Gastrocnemius medialis (tissue), 4 donors: ENCODE measurements at regions not wholly inside any gene's neighbourhood (a gene's known extent, or its start where the extent isn't known, plus 50 kb on each side); places are given as distances from the start of the nearest gene placed in this dataset.

Experiments used
- ATAC-seq, 2 donors: fragments of 150-250 bp; one replicate each; pipeline ENCODE4 v1.9.1; 2016
- DNase-seq, 2 donors: peaks; one replicate each; pipeline ENCODE4 v3.0.0-alpha.2; 2019
- H3K27ac ChIP-seq, 4 donors: fragments of 200-600 bp; sonication (generic); 1 replicate in 1 of 4; 2 replicates in 3 of 4; pipeline ENCODE4 v1.5.1; 2016 to 2018; ENCODE audit warnings: mild to moderate bottlenecking in 2 of 4, moderate library complexity in 1 of 4
- H3K27me3 ChIP-seq, 3 donors: fragments of 200-600 bp; sonication (generic) in 2 of 3; 1 replicate in 1 of 3; 2 replicates in 2 of 3; pipeline versions ENCODE4 v1.5.1 to v1.6.0; 2016 to 2019; ENCODE audit warnings: mild to moderate bottlenecking in 1 of 3, moderate library complexity in 1 of 3
- H3K36me3 ChIP-seq, 2 donors: fragments of 200-600 bp; sonication (generic) in 1 of 2; one replicate each; pipeline ENCODE4 v1.5.1; 2017 to 2018
- H3K4me1 ChIP-seq, 2 donors: fragments of 200-600 bp; sonication (generic) in 1 of 2; one replicate each; pipeline ENCODE4 v1.5.1; 2016 to 2017; ENCODE audit warnings: mild to moderate bottlenecking in 2 of 2
- H3K4me3 ChIP-seq, 4 donors: fragments of 200-600 bp; sonication (generic) in 3 of 4; 1 replicate in 1 of 4; 2 replicates in 3 of 4; pipeline ENCODE4 v1.5.1; 2016 to 2019; ENCODE audit warnings: mild to moderate bottlenecking in 2 of 4
- H3K9me3 ChIP-seq, 3 donors: fragments of 200-600 bp; sonication (generic) in 2 of 3; 1 replicate in 1 of 3; 2 replicates in 2 of 3; pipeline ENCODE4 v1.5.1; 2016 to 2019
- CTCF ChIP-seq, 5 experiments: fragments of 450-650 bp in 3 of 5; fragments of 200-600 bp in 2 of 5; sonication (generic) in 2 of 5; IDR thresholded peaks in 4 of 5; conservative IDR thresholded peaks in 1 of 5; 1 replicate in 4 of 5; 2 replicates in 1 of 5; pipeline ENCODE4 v1.5.1; 2016 to 2019; ENCODE audit warnings: antibody characterized with exemption in 5 of 5, mild to moderate bottlenecking in 3 of 5, moderate library complexity in 3 of 5
- POLR2A ChIP-seq, 2 donors: fragments of 450-650 bp; IDR thresholded peaks; one replicate each; pipeline ENCODE4 v1.6.1; 2017; ENCODE audit warnings: antibody characterized with exemption in 2 of 2, mild to moderate bottlenecking in 2 of 2, moderate library complexity in 2 of 2
- in situ Hi-C, 4 donors: fragments of 200-750 bp; cut with MboI; loops; one replicate each; pipeline versions ENCODE4 v1.15.0 to v1.8.0; 2017; ENCODE audit warnings: low sequenced_read_pairs in 4 of 4
- intact Hi-C: fragments of 100-400 bp; cut with DNase I; formaldehyde crosslinking; loops from one replicate; pipeline ENCODE4 v1.15.1; 2023; ENCODE audit warnings: low total_unique reads

GRCh38 chr2:208698114-208698513 is 291.5 kb downstream of the PTH2R start:
- intact Hi-C loops (no loop called here), in situ Hi-C loops (no loop called here)
- Histone ChIP-seq H3K4me3 (no peak overlapping the region), H3K4me1 (no peaks in the 10 kb centered on the region), H3K27me3 (no peaks in the 10 kb centered on the region), H3K9me3 (no peaks in the 10 kb centered on the region), H3K27ac (no peak overlapping the region), H3K36me3 (no peaks in the 10 kb centered on the region)
- DNase-seq (no peak), ATAC-seq (no peak)
- TF ChIP-seq POLR2A (IDR thresholded peaks at IDR 0.05) (no peak), CTCF (IDR thresholded peaks at IDR 0.05 in 4 of 5, conservative IDR thresholded peaks at IDR 0.05 in 1 of 5) (no peak)

- Histone ChIP-seq H3K4me1 (no peaks in the 10 kb centered on the region), H3K27me3 (no peaks in the 10 kb centered on the region), H3K9me3 (no peaks in the 10 kb centered on the region), H3K36me3 (no peaks in the 10 kb centered on the region), H3K4me3 (no peak overlapping the region), H3K27ac (no peak overlapping the region)
- ATAC-seq (no peak), DNase-seq (no peak)
- TF ChIP-seq CTCF (IDR thresholded peaks at IDR 0.05 in 4 of 5, conservative IDR thresholded peaks at IDR 0.05 in 1 of 5) (no peak), POLR2A (IDR thresholded peaks at IDR 0.05) (no peak)
- intact Hi-C loops (no loop called here), in situ Hi-C loops (no loop called here)
Observed at GRCh38 chr2:208708486-208708885, 301.9 kb downstream of the PTH2R start.

- in situ Hi-C loops (no loop called here), intact Hi-C loops (no loop called here)
- no peak overlapping the region for H3K27ac ChIP-seq
- H3K36me3 ChIP-seq, result no peaks in the 10 kb centered on the region
- H3K4me1 ChIP-seq, result no peaks in the 10 kb centered on the region
- ATAC-seq (no peak), DNase-seq (no peak)
- H3K27me3 ChIP-seq, result no peaks in the 10 kb centered on the region
- H3K9me3 ChIP-seq, result no peaks in the 10 kb centered on the region
- H3K4me3 ChIP-seq, result no peak overlapping the region
- no peak for TF ChIP-seq CTCF (IDR thresholded peaks at IDR 0.05 in 4 of 5, conservative IDR thresholded peaks at IDR 0.05 in 1 of 5)
- no peak for TF ChIP-seq POLR2A (IDR thresholded peaks at IDR 0.05)
Observed at GRCh38 chr2:208711598-208711997, 305.0 kb downstream of the PTH2R start.

- ATAC-seq, result no peak
- TF ChIP-seq CTCF (IDR thresholded peaks at IDR 0.05 in 4 of 5, conservative IDR thresholded peaks at IDR 0.05 in 1 of 5), result no peak
- TF ChIP-seq POLR2A (IDR thresholded peaks at IDR 0.05), result no peak
- no peaks in the 10 kb centered on the region for H3K36me3 ChIP-seq
- in situ Hi-C loops, result no loop called here
- H3K4me3 ChIP-seq, result no peak overlapping the region
- intact Hi-C loops, result no loop called here
- no peaks in the 10 kb centered on the region for H3K27me3 ChIP-seq
- DNase-seq, result no peak
- no peaks in the 10 kb centered on the region for H3K9me3 ChIP-seq
- no peaks in the 10 kb centered on the region for H3K4me1 ChIP-seq
- H3K27ac ChIP-seq, result no peak overlapping the region
Observed at GRCh38 chr2:208713066-208713745, 306.6 kb downstream of the PTH2R start.

- ATAC-seq (no peak), DNase-seq (no peak)
- TF ChIP-seq POLR2A (IDR thresholded peaks at IDR 0.05) (no peak), CTCF (IDR thresholded peaks at IDR 0.05 in 4 of 5, conservative IDR thresholded peaks at IDR 0.05 in 1 of 5) (no peak)
- Histone ChIP-seq H3K36me3 (no peaks in the 10 kb centered on the region), H3K27me3 (no peaks in the 10 kb centered on the region), H3K27ac (no peak overlapping the region), H3K9me3 (no peaks in the 10 kb centered on the region), H3K4me1 (no peaks in the 10 kb centered on the region), H3K4me3 (no peak overlapping the region)
- in situ Hi-C loops (no loop called here), intact Hi-C loops (no loop called here)
Observed at GRCh38 chr2:208718828-208719227, 312.2 kb downstream of the PTH2R start.
